ENCODE measurements at regions not wholly inside any gene's neighbourhood (a gene's known extent, or its start where the extent isn't known, plus 50 kb on each side); places are given as distances from the start of the nearest gene placed in this dataset.
"Not testable (repeated sequence)": the region's sequence is repeated elsewhere in the genome, so short reads cannot be mapped to it uniquely, and the experiment has no call there.

GRCh38 chr12:131230340-131231031 lies 276.8 kb downstream of the ADGRD1 start:
- Mint-ChIP-seq H3K9me3 (peaks cover 2% of the 10 kb centered on the region), H3K27ac (no peak overlapping the region), H3K27me3 (ENCODE audit: insufficient read depth, low read depth) (peaks cover 18% of the 10 kb centered on the region), H3K36me3 (no peaks in the 10 kb centered on the region), H3K4me1 (peaks cover 39% of the 10 kb centered on the region), H3K4me3 (no peak overlapping the region)
- no peak overlapping the region for H3K27ac ChIP-seq
- H3F3A ChIP-seq (ENCODE audit: low read depth) = no peaks in the 10 kb centered on the region
- no peak overlapping the region for H3K4me3 ChIP-seq
- H3K9me3 ChIP-seq (ENCODE audit: low read depth) = no peaks in the 10 kb centered on the region
- peak overlapping the region; percentile 55 for H3K4me2 ChIP-seq
- H3K4me1 ChIP-seq = peaks cover 21% of the 10 kb centered on the region
- no peak overlapping the region for H3K9ac ChIP-seq
- no peaks in the 10 kb centered on the region for H3K36me3 ChIP-seq
- peak; percentile 37 for DNase-seq (ENCODE audit: low spot score)
- no peaks in the 10 kb centered on the region for H3K27me3 ChIP-seq
- H2AFZ ChIP-seq (replicated peaks) = no peak overlapping the region
- H4K20me1 ChIP-seq (ENCODE audit: low read depth) = no peaks in the 10 kb centered on the region
- H3K79me2 ChIP-seq (ENCODE audit: low read depth) = no peaks in the 10 kb centered on the region
- TF ChIP-seq EZH2phosphoT487 (IDR thresholded peaks at IDR 0.05) (no peak), CTCF (IDR thresholded peaks at IDR 0.05) (no peak), EZH2 (IDR thresholded peaks at IDR 0.05) (no peak)

GRCh38 chr12:131231032-131231980 lies 277.6 kb downstream of the ADGRD1 start:
- H3K9me3 Mint-ChIP-seq = peaks cover 2% of the 10 kb centered on the region
- Histone ChIP-seq H3K27ac (no peak overlapping the region), H3K27me3 (no peaks in the 10 kb centered on the region), H3F3A (ENCODE audit: low read depth) (no peaks in the 10 kb centered on the region), H3K4me2 (no peak overlapping the region), H2AFZ (replicated peaks) (no peak overlapping the region), H3K4me1 (peaks cover 21% of the 10 kb centered on the region), H4K20me1 (ENCODE audit: low read depth) (no peaks in the 10 kb centered on the region), H3K36me3 (no peaks in the 10 kb centered on the region), H3K4me3 (no peak overlapping the region), H3K79me2 (ENCODE audit: low read depth) (no peaks in the 10 kb centered on the region), H3K9me3 (ENCODE audit: low read depth) (no peaks in the 10 kb centered on the region), H3K9ac (no peak overlapping the region)
- peaks cover 18% of the 10 kb centered on the region for H3K27me3 Mint-ChIP-seq (ENCODE audit: insufficient read depth, low read depth)
- no peaks in the 10 kb centered on the region for H3K36me3 Mint-ChIP-seq
- peak overlapping the region; percentile 62 for H3K27ac Mint-ChIP-seq
- H3K4me1 Mint-ChIP-seq = peaks cover 39% of the 10 kb centered on the region
- no peak for TF ChIP-seq CTCF (IDR thresholded peaks at IDR 0.05)
- no peak for TF ChIP-seq EZH2 (IDR thresholded peaks at IDR 0.05)
- TF ChIP-seq EZH2phosphoT487 (IDR thresholded peaks at IDR 0.05) = no peak
- H3K4me3 Mint-ChIP-seq = peak overlapping the region; percentile 12
- DNase-seq (ENCODE audit: low spot score) = no peak

GRCh38 chr12:131232036-131232435 lies 278.3 kb downstream of the ADGRD1 start:
- Histone ChIP-seq H3K9me3 (ENCODE audit: low read depth) (no peaks in the 10 kb centered on the region), H2AFZ (replicated peaks) (no peak overlapping the region), H3K4me3 (no peak overlapping the region), H3K27ac (no peak overlapping the region), H3K9ac (no peak overlapping the region), H3K4me2 (no peak overlapping the region), H3F3A (ENCODE audit: low read depth) (no peaks in the 10 kb centered on the region), H3K4me1 (peaks cover 21% of the 10 kb centered on the region), H3K79me2 (ENCODE audit: low read depth) (no peaks in the 10 kb centered on the region), H3K36me3 (no peaks in the 10 kb centered on the region), H3K27me3 (no peaks in the 10 kb centered on the region), H4K20me1 (ENCODE audit: low read depth) (no peaks in the 10 kb centered on the region)
- Mint-ChIP-seq H3K27ac (no peak overlapping the region), H3K27me3 (ENCODE audit: insufficient read depth, low read depth) (peaks cover 21% of the 10 kb centered on the region), H3K4me1 (peaks cover 39% of the 10 kb centered on the region), H3K4me3 (no peak overlapping the region), H3K9me3 (peaks cover 2% of the 10 kb centered on the region), H3K36me3 (no peaks in the 10 kb centered on the region)
- DNase-seq (ENCODE audit: low spot score) = no peak
- TF ChIP-seq EZH2 (IDR thresholded peaks at IDR 0.05) (no peak), EZH2phosphoT487 (IDR thresholded peaks at IDR 0.05) (no peak), CTCF (IDR thresholded peaks at IDR 0.05) (no peak)

GRCh38 chr12:131232872-131233271 lies 279.2 kb downstream of the ADGRD1 start:
- H3K27me3 ChIP-seq; H2AFZ ChIP-seq (replicated peaks); H3F3A ChIP-seq (ENCODE audit: low read depth); H3K79me2 ChIP-seq (ENCODE audit: low read depth); H3K36me3 Mint-ChIP-seq; H3K27ac Mint-ChIP-seq; H3K27ac ChIP-seq; H3K4me3 ChIP-seq; DNase-seq (ENCODE audit: low spot score); H3K4me2 ChIP-seq; H3K9ac ChIP-seq; H3K9me3 ChIP-seq (ENCODE audit: low read depth); H3K36me3 ChIP-seq; H3K4me3 Mint-ChIP-seq; H3K9me3 Mint-ChIP-seq; H4K20me1 ChIP-seq (ENCODE audit: low read depth): not testable (repeated sequence)
- peaks cover 21% of the 10 kb centered on the region for H3K27me3 Mint-ChIP-seq (ENCODE audit: insufficient read depth, low read depth)
- H3K4me1 ChIP-seq = peaks cover 21% of the 10 kb centered on the region
- H3K4me1 Mint-ChIP-seq = peaks cover 39% of the 10 kb centered on the region

GRCh38 chr12:131233850-131234789 lies 280.4 kb downstream of the ADGRD1 start:
- H3K4me3 Mint-ChIP-seq; H3K27ac ChIP-seq; H3K27me3 ChIP-seq; H3K9me3 Mint-ChIP-seq; DNase-seq (ENCODE audit: low spot score); H3K79me2 ChIP-seq (ENCODE audit: low read depth); H4K20me1 ChIP-seq (ENCODE audit: low read depth); H3K36me3 Mint-ChIP-seq; H3K4me3 ChIP-seq; H3K4me2 ChIP-seq; H3K36me3 ChIP-seq; H3K9ac ChIP-seq; H3K9me3 ChIP-seq (ENCODE audit: low read depth); H3F3A ChIP-seq (ENCODE audit: low read depth); H2AFZ ChIP-seq (replicated peaks): not testable (repeated sequence)
- Mint-ChIP-seq H3K27me3 (ENCODE audit: insufficient read depth, low read depth) (peaks cover 20% of the 10 kb centered on the region), H3K27ac (peak overlapping the region; percentile 82), H3K4me1 (peaks cover 31% of the 10 kb centered on the region)
- peaks cover 20% of the 10 kb centered on the region for H3K4me1 ChIP-seq
